HL-60 (cell line): ENCODE measurements at regions not wholly inside any gene's neighbourhood (a gene's known extent, or its start where the extent isn't known, plus 50 kb on each side); places are given as distances from the start of the nearest gene placed in this dataset.

ENCODE experiments used
- DNase-seq, 2 experiments: peaks; one replicate each; pipeline ENCODE4 v3.0.0-alpha.2; 2010 to 2020; ENCODE audit warnings: low read depth in 1 of 2, low spot score in 1 of 2
- H3K27ac ChIP-seq: fragments of 250-450 bp; sonication (Bioruptor Pico); replicated peaks from 2 replicates; pipeline ENCODE4 v1.5.1; 2020; ENCODE audit warnings: mild to moderate bottlenecking, moderate library complexity
- H3K27me3 ChIP-seq: fragments of 250-450 bp; sonication (Bioruptor Pico); 2 replicates; pipeline ENCODE4 v1.5.1; 2021; ENCODE audit warnings: mild to moderate bottlenecking, moderate library complexity; ENCODE audit not compliant: insufficient read depth, poor library complexity, severe bottlenecking
- H3K4me3 ChIP-seq: replicated peaks from 2 replicates; pipeline ENCODE4 v1.5.1; 2011; ENCODE audit warnings: mild to moderate bottlenecking, control low read depth, low read length; ENCODE audit not compliant: insufficient read depth
- GABPA ChIP-seq: IDR thresholded peaks from 2 replicates; pipeline ENCODE4 v1.6.1; 2012; ENCODE audit warnings: low read depth
- POLR2AphosphoS5 ChIP-seq: IDR thresholded peaks from 2 replicates; pipeline ENCODE4 v1.6.1; 2012; ENCODE audit warnings: low read depth
- SPI1 ChIP-seq: IDR thresholded peaks from 2 replicates; pipeline ENCODE4 v1.6.1; 2012; ENCODE audit warnings: low read depth, mild to moderate bottlenecking, borderline replicate concordance
- TF ChIP-seq, protein P1 (sequence below): IDR thresholded peaks from one replicate; pipeline ENCODE4 v1.5.1; 2011; ENCODE audit warnings: low read length, control low read depth, inconsistent platforms; ENCODE audit not compliant: insufficient read depth
- TF ChIP-seq, protein P2 (sequence below): IDR thresholded peaks from 2 replicates; pipeline ENCODE4 v1.6.1; 2012; ENCODE audit warnings: low read depth; ENCODE audit not compliant: insufficient replicate concordance

DNA sequence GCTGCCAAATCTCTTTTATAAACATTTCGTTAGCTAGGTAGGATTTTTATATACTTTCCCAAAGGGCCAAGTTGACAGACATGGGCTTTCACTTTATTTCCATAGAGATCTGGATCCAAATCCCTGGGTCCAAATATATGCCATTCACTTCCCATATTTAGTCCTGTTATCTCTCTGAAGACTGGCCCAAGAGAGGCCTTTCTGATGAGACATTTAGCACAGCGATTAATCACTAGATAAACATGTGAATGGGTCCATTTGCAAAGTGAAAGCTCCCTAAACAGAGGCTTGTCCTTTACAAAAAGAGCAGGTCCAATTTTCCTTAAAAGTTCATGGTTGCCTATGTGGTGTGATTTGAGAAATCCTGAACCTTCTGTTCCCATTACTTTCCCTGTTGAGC, 132.6 kb downstream of the TRMT11 start:
- no peaks in the 10 kb centered on the region for H3K27me3 ChIP-seq
- H3K4me3 ChIP-seq: no peak overlapping the region
- no peak for TF ChIP-seq SPI1
- TF ChIP-seq, protein P1, sequence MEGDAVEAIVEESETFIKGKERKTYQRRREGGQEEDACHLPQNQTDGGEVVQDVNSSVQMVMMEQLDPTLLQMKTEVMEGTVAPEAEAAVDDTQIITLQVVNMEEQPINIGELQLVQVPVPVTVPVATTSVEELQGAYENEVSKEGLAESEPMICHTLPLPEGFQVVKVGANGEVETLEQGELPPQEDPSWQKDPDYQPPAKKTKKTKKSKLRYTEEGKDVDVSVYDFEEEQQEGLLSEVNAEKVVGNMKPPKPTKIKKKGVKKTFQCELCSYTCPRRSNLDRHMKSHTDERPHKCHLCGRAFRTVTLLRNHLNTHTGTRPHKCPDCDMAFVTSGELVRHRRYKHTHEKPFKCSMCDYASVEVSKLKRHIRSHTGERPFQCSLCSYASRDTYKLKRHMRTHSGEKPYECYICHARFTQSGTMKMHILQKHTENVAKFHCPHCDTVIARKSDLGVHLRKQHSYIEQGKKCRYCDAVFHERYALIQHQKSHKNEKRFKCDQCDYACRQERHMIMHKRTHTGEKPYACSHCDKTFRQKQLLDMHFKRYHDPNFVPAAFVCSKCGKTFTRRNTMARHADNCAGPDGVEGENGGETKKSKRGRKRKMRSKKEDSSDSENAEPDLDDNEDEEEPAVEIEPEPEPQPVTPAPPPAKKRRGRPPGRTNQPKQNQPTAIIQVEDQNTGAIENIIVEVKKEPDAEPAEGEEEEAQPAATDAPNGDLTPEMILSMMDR: no peak
- TF ChIP-seq GABPA: no peak
- TF ChIP-seq, protein P2, sequence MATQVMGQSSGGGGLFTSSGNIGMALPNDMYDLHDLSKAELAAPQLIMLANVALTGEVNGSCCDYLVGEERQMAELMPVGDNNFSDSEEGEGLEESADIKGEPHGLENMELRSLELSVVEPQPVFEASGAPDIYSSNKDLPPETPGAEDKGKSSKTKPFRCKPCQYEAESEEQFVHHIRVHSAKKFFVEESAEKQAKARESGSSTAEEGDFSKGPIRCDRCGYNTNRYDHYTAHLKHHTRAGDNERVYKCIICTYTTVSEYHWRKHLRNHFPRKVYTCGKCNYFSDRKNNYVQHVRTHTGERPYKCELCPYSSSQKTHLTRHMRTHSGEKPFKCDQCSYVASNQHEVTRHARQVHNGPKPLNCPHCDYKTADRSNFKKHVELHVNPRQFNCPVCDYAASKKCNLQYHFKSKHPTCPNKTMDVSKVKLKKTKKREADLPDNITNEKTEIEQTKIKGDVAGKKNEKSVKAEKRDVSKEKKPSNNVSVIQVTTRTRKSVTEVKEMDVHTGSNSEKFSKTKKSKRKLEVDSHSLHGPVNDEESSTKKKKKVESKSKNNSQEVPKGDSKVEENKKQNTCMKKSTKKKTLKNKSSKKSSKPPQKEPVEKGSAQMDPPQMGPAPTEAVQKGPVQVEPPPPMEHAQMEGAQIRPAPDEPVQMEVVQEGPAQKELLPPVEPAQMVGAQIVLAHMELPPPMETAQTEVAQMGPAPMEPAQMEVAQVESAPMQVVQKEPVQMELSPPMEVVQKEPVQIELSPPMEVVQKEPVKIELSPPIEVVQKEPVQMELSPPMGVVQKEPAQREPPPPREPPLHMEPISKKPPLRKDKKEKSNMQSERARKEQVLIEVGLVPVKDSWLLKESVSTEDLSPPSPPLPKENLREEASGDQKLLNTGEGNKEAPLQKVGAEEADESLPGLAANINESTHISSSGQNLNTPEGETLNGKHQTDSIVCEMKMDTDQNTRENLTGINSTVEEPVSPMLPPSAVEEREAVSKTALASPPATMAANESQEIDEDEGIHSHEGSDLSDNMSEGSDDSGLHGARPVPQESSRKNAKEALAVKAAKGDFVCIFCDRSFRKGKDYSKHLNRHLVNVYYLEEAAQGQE: no peak
- no peak for TF ChIP-seq POLR2AphosphoS5
- no peak for DNase-seq
- H3K27ac ChIP-seq: no peak overlapping the region

DNA sequence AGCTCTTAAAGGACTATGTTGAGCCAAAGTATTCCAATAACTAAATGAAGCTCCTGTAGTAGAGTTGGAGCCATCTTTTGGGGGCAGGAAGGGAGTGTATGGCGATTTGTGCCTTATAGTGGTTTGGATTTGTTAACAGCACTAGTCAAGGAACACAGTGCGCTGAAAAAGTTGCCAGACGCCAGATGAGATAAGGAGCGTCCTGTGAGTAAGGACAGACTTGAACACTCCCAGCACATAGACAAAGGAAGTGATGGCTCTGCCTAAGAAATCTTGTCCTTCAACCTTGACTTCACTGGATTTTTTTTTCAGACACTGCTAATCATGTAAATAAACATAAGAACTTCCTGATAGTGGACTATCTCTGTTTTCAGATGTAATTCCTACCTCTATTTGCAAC, 136.9 kb downstream of the TRMT11 start:
- no peak for TF ChIP-seq POLR2AphosphoS5
- H3K27me3 ChIP-seq: no peaks in the 10 kb centered on the region
- no peak overlapping the region for H3K4me3 ChIP-seq
- no peak for DNase-seq
- no peak overlapping the region for H3K27ac ChIP-seq

DNA sequence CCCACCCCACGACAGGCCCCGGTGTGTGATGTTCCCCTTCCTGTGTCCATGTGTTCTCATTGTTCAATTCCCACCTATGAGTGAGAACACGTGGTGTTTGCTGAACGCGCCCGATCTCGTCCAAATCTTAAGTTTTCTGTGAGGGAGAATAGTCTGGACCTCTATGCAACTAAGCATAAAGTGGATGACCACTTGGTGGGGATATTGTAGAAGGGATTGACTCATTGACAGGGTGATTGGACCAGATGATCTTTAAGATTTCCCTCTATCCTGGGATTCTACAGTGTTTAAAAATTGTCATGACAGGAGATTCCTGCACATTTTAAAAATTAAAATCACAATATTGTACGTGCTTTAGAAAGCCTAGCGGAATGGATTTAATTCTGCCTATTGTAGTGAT, 141.3 kb downstream of the TRMT11 start:
- DNase-seq: no peak
- Histone ChIP-seq H3K4me3 (no peak overlapping the region), H3K27me3 (no peaks in the 10 kb centered on the region), H3K27ac (no peak overlapping the region)
- TF ChIP-seq, protein P1: no peak
- TF ChIP-seq, protein P2: no peak
- TF ChIP-seq SPI1: no peak
- no peak for TF ChIP-seq GABPA
- TF ChIP-seq POLR2AphosphoS5: no peak

DNA sequence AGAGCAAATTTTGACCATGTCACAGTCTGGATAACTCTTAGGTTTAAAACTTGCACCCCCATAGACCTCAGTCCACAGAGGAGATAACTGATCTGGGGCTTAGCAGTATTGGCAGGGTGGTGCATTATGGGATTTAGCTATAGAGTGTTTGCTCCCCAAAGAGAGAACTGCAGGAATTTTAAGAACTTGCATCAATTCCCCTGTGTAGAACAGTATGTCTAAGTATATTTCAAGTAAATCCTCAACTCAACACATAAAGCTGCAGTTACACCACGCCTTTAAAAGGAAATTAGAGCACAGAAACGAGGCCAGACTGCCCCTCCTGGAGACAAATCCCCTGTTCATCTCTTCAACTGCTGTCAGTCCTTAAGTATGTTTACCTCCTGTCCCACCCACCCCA, 144.9 kb downstream of the TRMT11 start:
- TF ChIP-seq POLR2AphosphoS5 (no peak), SPI1 (no peak), GABPA (no peak)
- TF ChIP-seq, protein P1: no peak
- TF ChIP-seq, protein P2: no peak
- H3K27me3 ChIP-seq: no peaks in the 10 kb centered on the region
- no peak overlapping the region for H3K27ac ChIP-seq
- DNase-seq: no peak
- no peak overlapping the region for H3K4me3 ChIP-seq
